ENCODE measurements at regions not wholly inside any gene's neighbourhood (a gene's known extent, or its start where the extent isn't known, plus 50 kb on each side); places are given as distances from the start of the nearest gene placed in this dataset.

GRCh38 chr2:129609224-129609623, 370.2 kb upstream of the RAB6C start:
- H3K4me3 Mint-ChIP-seq: no peak overlapping the region

GRCh38 chr2:129610766-129611165, 368.7 kb upstream of the RAB6C start:
- no peak overlapping the region for H3K27ac Mint-ChIP-seq
- Histone ChIP-seq H3K9ac (no peak overlapping the region), H2AFZ (replicated peaks) (no peak overlapping the region), H3K27ac (no peak overlapping the region), H3K4me1 (peaks cover 18% of the 10 kb centered on the region), H3K4me2 (no peak overlapping the region), H3K27me3 (no peaks in the 10 kb centered on the region), H4K20me1 (ENCODE audit: low read depth) (no peaks in the 10 kb centered on the region), H3F3A (ENCODE audit: low read depth) (no peaks in the 10 kb centered on the region), H3K9me3 (ENCODE audit: low read depth) (no peaks in the 10 kb centered on the region), H3K79me2 (ENCODE audit: low read depth) (no peaks in the 10 kb centered on the region), H3K4me3 (no peak overlapping the region), H3K36me3 (no peaks in the 10 kb centered on the region)
- no peak overlapping the region for H3K4me3 Mint-ChIP-seq
- H3K27me3 Mint-ChIP-seq (ENCODE audit: insufficient read depth, low read depth): peaks cover 2% of the 10 kb centered on the region
- TF ChIP-seq EZH2phosphoT487 (IDR thresholded peaks at IDR 0.05): no peak
- H3K9me3 Mint-ChIP-seq: no peaks in the 10 kb centered on the region
- H3K4me1 Mint-ChIP-seq: peaks cover 4% of the 10 kb centered on the region
- no peak for DNase-seq (ENCODE audit: low spot score)
- no peaks in the 10 kb centered on the region for H3K36me3 Mint-ChIP-seq

More at GRCh38 chr2:129609224-129609623, 370.2 kb upstream of the RAB6C start:
- peaks cover 4% of the 10 kb centered on the region for H3K4me1 Mint-ChIP-seq
- Histone ChIP-seq H3K36me3 (no peaks in the 10 kb centered on the region), H3K79me2 (ENCODE audit: low read depth) (no peaks in the 10 kb centered on the region), H3F3A (ENCODE audit: low read depth) (no peaks in the 10 kb centered on the region), H3K27ac (no peak overlapping the region), H3K4me2 (no peak overlapping the region), H3K9ac (no peak overlapping the region), H2AFZ (replicated peaks) (no peak overlapping the region), H3K27me3 (no peaks in the 10 kb centered on the region), H3K4me1 (peaks cover 18% of the 10 kb centered on the region), H3K4me3 (no peak overlapping the region), H4K20me1 (ENCODE audit: low read depth) (no peaks in the 10 kb centered on the region), H3K9me3 (ENCODE audit: low read depth) (no peaks in the 10 kb centered on the region)
- TF ChIP-seq EZH2phosphoT487 (IDR thresholded peaks at IDR 0.05): no peak
- no peak for TF ChIP-seq EZH2 (IDR thresholded peaks at IDR 0.05)
- no peak for TF ChIP-seq CTCF (IDR thresholded peaks at IDR 0.05)
- H3K27ac Mint-ChIP-seq: no peak overlapping the region
- H3K27me3 Mint-ChIP-seq (ENCODE audit: insufficient read depth, low read depth): peaks cover 2% of the 10 kb centered on the region
- no peaks in the 10 kb centered on the region for H3K9me3 Mint-ChIP-seq
- no peaks in the 10 kb centered on the region for H3K36me3 Mint-ChIP-seq
- DNase-seq (ENCODE audit: low spot score): no peak

- Histone ChIP-seq H3K9ac (no peak overlapping the region), H3K79me2 (ENCODE audit: low read depth) (no peaks in the 10 kb centered on the region), H3K4me3 (no peak overlapping the region), H3K27me3 (no peaks in the 10 kb centered on the region), H2AFZ (replicated peaks) (peak overlapping the region; percentile 5), H3K4me1 (peaks cover 18% of the 10 kb centered on the region), H3K9me3 (ENCODE audit: low read depth) (no peaks in the 10 kb centered on the region), H3F3A (ENCODE audit: low read depth) (no peaks in the 10 kb centered on the region), H3K4me2 (no peak overlapping the region), H4K20me1 (ENCODE audit: low read depth) (no peaks in the 10 kb centered on the region), H3K27ac (no peak overlapping the region), H3K36me3 (no peaks in the 10 kb centered on the region)
- TF ChIP-seq EZH2 (IDR thresholded peaks at IDR 0.05): no peak
- TF ChIP-seq CTCF (IDR thresholded peaks at IDR 0.05): no peak
- no peak for TF ChIP-seq EZH2phosphoT487 (IDR thresholded peaks at IDR 0.05)
- H3K4me1 Mint-ChIP-seq: peaks cover 1% of the 10 kb centered on the region
- no peaks in the 10 kb centered on the region for H3K36me3 Mint-ChIP-seq
- H3K27me3 Mint-ChIP-seq (ENCODE audit: insufficient read depth, low read depth): peaks cover 2% of the 10 kb centered on the region
- H3K27ac Mint-ChIP-seq: no peak overlapping the region
- peak; percentile 17 for DNase-seq (ENCODE audit: low spot score)
- H3K9me3 Mint-ChIP-seq: no peaks in the 10 kb centered on the region
- H3K4me3 Mint-ChIP-seq: no peak overlapping the region
Measured at GRCh38 chr2:129611471-129611870, 368.0 kb upstream of the RAB6C start.

GRCh38 chr2:129619471-129619870, 360.0 kb upstream of the RAB6C start:
- no peak for DNase-seq (ENCODE audit: low spot score)
- Histone ChIP-seq H3K4me3 (no peak overlapping the region), H3K9me3 (ENCODE audit: low read depth) (no peaks in the 10 kb centered on the region), H3K4me2 (no peak overlapping the region), H3F3A (ENCODE audit: low read depth) (no peaks in the 10 kb centered on the region), H3K4me1 (no peaks in the 10 kb centered on the region), H3K27me3 (no peaks in the 10 kb centered on the region), H3K27ac (no peak overlapping the region), H3K9ac (no peak overlapping the region), H2AFZ (replicated peaks) (no peak overlapping the region), H4K20me1 (ENCODE audit: low read depth) (no peaks in the 10 kb centered on the region), H3K79me2 (ENCODE audit: low read depth) (no peaks in the 10 kb centered on the region), H3K36me3 (no peaks in the 10 kb centered on the region)
- Mint-ChIP-seq H3K27ac (no peak overlapping the region), H3K27me3 (ENCODE audit: insufficient read depth, low read depth) (no peaks in the 10 kb centered on the region), H3K4me1 (no peaks in the 10 kb centered on the region), H3K9me3 (no peaks in the 10 kb centered on the region), H3K4me3 (no peak overlapping the region), H3K36me3 (no peaks in the 10 kb centered on the region)
- no peak for TF ChIP-seq CTCF (IDR thresholded peaks at IDR 0.05)

All from neural progenitor cell (in vitro differentiated cells).